HL-60/S4 treated with retinoic acid at 250 ng/mL for 4 days and 3 days (cell line): ENCODE measurements at regions not wholly inside any gene's neighbourhood (a gene's known extent, or its start where the extent isn't known, plus 50 kb on each side); places are given as distances from the start of the nearest gene placed in this dataset.
"Not testable (repeated sequence)": the region's sequence is repeated elsewhere in the genome, so short reads cannot be mapped to it uniquely, and the experiment has no call there.

Experiments
- in situ Hi-C: fragments of 300-500 bp; cut with MboI; formaldehyde crosslinking; loops from 2 replicates; pipeline ENCODE4 v1.7.0; 2022; ENCODE audit warnings: low sequenced_read_pairs

- in situ Hi-C loops = no loop called here
These were observed 197.3 kb upstream of the MARCKS start for GRCh38 chr6:113659762-113660404.

DNA sequence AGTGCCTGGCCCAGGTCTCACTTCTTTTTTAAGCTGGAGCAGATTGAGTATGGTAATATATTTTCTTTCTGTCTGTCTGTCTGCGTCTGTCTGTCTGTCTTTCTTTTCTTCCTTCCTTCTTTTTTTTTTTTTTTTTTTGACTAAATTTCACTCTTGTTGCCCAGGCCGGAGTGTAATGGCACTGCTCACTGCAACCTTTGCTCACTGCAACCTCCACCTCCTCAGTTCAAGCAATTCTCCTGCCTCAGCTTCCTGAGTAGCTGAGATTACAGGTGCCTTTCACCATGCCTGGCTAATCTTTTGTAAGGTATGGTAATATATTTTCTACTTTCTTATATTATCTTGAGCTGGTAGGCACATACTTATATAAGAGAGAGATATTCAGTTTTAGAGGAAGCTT, 196.3 kb upstream of the MARCKS start:
- in situ Hi-C loops = no loop called here

DNA sequence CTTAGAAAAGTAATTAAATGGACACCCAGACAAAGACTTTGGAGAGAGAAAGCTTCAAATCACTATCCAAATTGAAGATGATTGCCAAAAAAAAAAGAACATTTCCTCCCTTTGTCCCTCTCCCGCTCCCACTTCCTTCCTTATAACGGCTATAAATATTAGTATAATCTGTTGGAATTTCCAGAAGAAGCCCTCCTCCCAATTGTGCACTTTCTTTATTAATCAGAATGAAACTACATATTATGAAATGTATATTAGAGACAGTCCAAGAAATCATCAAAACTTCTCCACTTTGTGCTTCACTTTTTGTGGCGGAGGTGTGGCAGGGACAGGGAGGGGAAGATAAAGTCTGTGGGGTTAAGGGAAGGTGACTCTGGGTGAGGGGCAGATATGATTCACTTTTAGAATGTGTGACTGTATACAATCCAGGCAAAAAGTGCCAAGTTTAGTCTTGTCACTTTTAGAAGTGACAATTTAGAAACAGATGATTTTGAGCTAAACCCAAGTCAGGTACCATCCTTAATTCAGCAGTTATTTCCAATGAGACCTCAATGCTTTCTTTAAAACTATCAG, 195.0 kb upstream of the MARCKS start:
- in situ Hi-C loops = no loop called here

- in situ Hi-C loops = no loop called here
These were observed 194.3 kb upstream of the MARCKS start for GRCh38 chr6:113662688-113663333.

DNA sequence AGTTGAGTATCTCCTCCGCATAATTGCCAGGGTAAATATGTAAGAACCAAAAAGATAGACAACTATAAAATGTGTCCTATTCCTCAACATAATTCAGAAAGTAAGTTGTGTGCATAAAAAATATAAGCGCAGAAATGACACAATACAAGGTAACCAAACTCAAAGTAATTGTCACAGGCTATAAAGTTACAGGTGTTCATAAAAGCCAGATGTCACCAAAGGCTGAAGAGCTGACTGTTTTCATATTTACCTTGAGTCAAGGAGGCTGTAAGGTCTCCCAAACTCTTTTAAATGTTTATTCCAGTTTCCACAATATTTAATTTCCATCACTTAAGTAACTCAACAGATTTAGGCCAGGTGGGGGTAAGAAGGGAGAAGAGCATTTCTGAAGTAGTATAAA, 192.2 kb upstream of the MARCKS start:
- in situ Hi-C loops = no loop called here

- in situ Hi-C loops = no loop called here
These were observed 188.3 kb upstream of the MARCKS start for GRCh38 chr6:113668641-113669408.

DNA sequence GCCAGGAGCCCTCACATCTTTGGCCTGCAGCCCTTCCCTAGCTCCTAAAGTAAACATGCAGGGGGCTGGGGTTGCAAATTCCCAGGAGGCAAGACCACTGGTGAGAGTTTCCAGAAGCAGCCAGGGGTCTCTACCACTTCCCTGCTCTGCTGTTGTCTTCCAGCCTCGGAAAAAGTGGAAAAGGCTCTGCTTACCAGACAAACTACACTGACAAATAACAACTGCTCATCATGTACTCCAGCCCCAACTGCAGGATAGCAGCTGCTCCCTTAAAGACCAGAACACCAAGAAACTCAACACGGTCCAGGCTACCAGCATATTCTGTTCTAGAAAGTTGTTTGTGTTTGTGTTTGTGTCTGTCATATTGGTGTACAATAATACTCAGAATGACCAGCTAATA, 187.5 kb upstream of the MARCKS start:
- in situ Hi-C loops = no loop called here

DNA sequence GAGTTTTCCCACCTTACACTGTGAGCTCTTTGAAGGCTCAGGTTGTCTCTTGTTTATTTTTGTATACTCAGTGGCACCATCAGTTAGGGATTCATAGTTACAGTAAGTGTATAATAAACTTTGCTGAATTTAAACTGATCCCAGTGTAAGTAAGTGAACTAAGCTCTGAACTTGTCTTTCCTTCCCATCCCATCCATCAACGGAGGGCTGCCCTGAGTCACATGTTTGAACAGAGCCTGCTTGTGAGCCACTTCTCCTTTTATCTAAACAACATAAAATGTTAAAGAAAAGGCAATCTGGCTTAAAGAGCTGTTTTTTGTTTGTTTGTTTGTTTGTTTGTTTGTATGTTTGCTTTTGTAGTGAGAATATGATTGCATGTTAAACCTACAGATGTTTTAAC, 185.7 kb upstream of the MARCKS start:
- in situ Hi-C loops = no loop called here

- in situ Hi-C loops = no loop called here
These were observed 184.5 kb upstream of the MARCKS start for GRCh38 chr6:113672491-113673149.

- in situ Hi-C loops = no loop called here
These were observed 183.1 kb upstream of the MARCKS start for GRCh38 chr6:113674075-113674474.

DNA sequence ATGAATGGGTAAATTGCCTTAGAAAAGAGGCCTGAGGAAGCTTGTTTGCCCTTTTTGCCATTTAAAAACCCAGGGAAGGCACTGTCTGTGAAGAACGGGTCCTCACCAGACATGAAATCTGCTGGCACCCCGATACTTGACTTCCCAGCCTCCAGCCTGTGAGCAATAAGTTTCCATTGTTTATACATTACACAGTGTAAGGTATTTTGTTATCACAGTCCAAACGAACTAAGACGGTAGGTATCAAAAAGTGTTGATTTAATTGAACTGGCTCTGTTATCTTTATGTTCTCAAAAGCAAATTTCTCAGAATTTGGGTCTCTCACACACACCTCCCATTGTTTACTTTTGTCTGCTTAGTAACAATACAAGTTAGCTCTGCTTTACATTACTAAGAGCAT, 181.1 kb upstream of the MARCKS start:
- in situ Hi-C loops = no loop called here

DNA sequence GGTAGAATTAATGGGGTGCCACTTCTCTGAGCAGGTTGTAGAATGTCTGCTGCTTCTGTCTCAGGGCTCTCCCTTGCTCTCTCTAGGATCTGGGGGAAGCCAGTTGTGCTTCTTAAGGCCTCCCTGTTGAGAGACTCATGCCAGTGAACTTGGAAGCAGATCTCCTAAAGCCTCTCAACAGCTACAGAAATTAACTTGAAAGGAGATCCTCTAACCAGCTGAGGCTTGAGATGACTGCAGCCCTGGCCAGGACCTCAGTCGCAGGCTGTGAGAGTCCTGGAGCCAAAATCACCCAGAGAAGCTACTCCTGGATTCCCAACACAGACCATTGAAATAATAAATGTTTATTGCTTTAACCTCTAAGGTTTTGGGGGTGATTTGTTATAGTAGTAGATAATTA, 180.2 kb upstream of the MARCKS start:
- in situ Hi-C loops = no loop called here

DNA sequence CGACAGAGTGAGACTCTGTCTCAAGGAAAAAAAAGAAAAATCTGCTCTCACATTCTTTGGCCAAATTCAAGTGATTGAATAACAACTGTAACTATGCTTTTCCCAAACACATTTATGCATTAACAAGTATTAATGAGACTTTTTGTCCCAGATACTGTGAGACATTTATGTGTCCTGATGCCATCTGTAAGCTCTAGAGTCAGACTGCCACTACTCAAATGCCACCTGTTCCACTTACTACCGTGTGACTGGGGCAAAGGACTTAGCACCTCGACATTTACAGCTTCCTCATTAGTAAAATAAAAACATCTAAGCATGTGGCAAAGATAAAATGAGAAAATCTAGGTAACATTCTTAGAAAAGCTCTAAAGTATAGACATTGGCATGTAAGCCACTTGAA, 178.1 kb upstream of the MARCKS start:
- in situ Hi-C loops = no loop called here

- in situ Hi-C loops = no loop called here
These were observed 176.8 kb upstream of the MARCKS start for GRCh38 chr6:113680301-113680700.

- in situ Hi-C loops = no loop called here
These were observed 173.2 kb upstream of the MARCKS start for GRCh38 chr6:113683968-113684367.

DNA sequence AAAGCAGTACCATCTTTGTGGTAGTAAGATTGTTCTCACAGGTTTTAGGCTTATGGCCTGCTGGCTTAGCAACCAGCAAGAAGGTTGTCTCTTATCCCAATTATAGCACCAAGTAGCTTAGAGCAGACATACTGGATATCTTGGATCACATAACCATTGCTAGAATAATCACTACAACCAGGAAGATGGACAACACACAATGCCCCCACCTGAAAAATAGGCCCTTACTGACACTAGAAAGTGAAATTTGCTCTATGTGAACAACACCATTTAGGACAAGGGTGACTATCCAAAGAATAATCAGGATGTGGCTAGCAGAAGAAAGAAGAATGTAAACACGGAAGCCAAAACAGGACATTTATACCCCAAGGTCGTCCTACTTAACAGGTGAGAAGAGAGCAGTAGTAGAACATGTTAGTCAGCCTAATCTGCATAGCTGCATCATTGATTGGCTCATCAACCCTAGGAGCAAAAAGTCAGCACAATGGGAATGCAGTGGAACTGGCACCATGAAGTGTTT, 172.7 kb upstream of the MARCKS start:
- in situ Hi-C loops = no loop called here

DNA sequence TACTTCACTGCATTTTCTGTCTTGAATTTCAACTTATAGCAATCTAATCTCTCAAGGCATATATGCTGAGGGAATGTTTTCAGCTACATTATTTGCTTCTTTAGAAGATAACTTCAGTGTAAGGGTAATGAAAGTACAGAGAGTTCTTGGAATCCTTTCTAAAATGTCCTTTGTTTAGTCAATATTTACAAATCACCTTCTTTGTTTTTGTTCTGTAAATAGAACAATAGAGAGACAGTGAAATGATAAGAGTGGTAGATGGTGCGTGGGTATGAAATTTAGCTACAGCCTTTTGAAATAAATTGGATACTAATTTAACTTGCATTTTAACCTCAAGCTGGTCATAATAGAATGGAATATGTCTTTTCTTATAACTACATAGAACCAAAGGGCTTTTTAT, 171.1 kb upstream of the MARCKS start:
- in situ Hi-C loops = no loop called here

- in situ Hi-C loops = not testable (repeated sequence)
These were observed 167.5 kb upstream of the MARCKS start for GRCh38 chr6:113689620-113690019.

- in situ Hi-C loops = no loop called here
These were observed 166.6 kb upstream of the MARCKS start for GRCh38 chr6:113690281-113691259.

- in situ Hi-C loops = no loop called here
These were observed 165.9 kb upstream of the MARCKS start for GRCh38 chr6:113691260-113691656.
